M059J (cell line): ENCODE measurements at regions not wholly inside any gene's neighbourhood (a gene's known extent, or its start where the extent isn't known, plus 50 kb on each side); places are given as distances from the start of the nearest gene placed in this dataset.
"Not testable (repeated sequence)": the region's sequence is repeated elsewhere in the genome, so short reads cannot be mapped to it uniquely, and the experiment has no call there.

Experiments used
- DNase-seq: peaks from one replicate; pipeline ENCODE4 v3.0.0-alpha.2; 2012; ENCODE audit warnings: low read depth

- not testable (repeated sequence) for DNase-seq
Observed at GRCh38 chr17:36695710-36696109, 94.3 kb downstream of the MRM1 start.

- DNase-seq: no peak
Observed at GRCh38 chr17:36696805-36697204, 95.4 kb downstream of the MRM1 start.

- DNase-seq: peak; percentile 4
Observed at GRCh38 chr17:36697903-36698530, 96.6 kb downstream of the MRM1 start.

GRCh38 chr17:36701429-36702099, 100.2 kb downstream of the MRM1 start:
- DNase-seq: no peak

- DNase-seq: no peak
Observed at GRCh38 chr17:36702636-36703035, 101.3 kb downstream of the MRM1 start.

- DNase-seq: peak; percentile 28
Observed at GRCh38 chr17:36703860-36704266, 102.5 kb downstream of the MRM1 start.

GRCh38 chr17:36705283-36705795, 104.0 kb downstream of the MRM1 start:
- DNase-seq: no peak

- DNase-seq: peak; percentile 56
Observed at GRCh38 chr17:36705874-36706731, 104.7 kb downstream of the MRM1 start.

- DNase-seq: no peak
Observed at GRCh38 chr17:36707904-36708303, 106.5 kb downstream of the MRM1 start.

GRCh38 chr17:36714789-36715188, 113.4 kb downstream of the MRM1 start:
- DNase-seq: no peak

- DNase-seq: no peak
Observed at GRCh38 chr17:36715951-36716350, 114.6 kb downstream of the MRM1 start.

- DNase-seq: peak; percentile 37
Observed at GRCh38 chr17:36717088-36717487, 115.7 kb downstream of the MRM1 start.

GRCh38 chr17:36720131-36720530, 118.7 kb downstream of the MRM1 start:
- DNase-seq: no peak

GRCh38 chr17:36721560-36722120, 120.3 kb downstream of the MRM1 start:
- peak; percentile 2 for DNase-seq

- peak; percentile 30 for DNase-seq
Observed at GRCh38 chr17:36722121-36722902, 120.9 kb downstream of the MRM1 start.

GRCh38 chr17:36722903-36723263, 121.5 kb downstream of the MRM1 start:
- no peak for DNase-seq

- DNase-seq: no peak
Observed at GRCh38 chr17:36723459-36724025, 122.2 kb downstream of the MRM1 start.

- DNase-seq: no peak
Observed at GRCh38 chr17:36726199-36726598, 124.8 kb downstream of the MRM1 start.

- no peak for DNase-seq
Observed at GRCh38 chr17:36727052-36727451, 125.7 kb downstream of the MRM1 start.

GRCh38 chr17:36727577-36727976, 126.2 kb downstream of the MRM1 start:
- DNase-seq: no peak
